Spleen (tissue), 11 donors: ENCODE measurements at regions not wholly inside any gene's neighbourhood (a gene's known extent, or its start where the extent isn't known, plus 50 kb on each side); places are given as distances from the start of the nearest gene placed in this dataset.

ENCODE experiments used
- DNase-seq: peaks from one replicate; pipeline ENCODE4 v3.0.0-alpha.2; 2020
- H3K27ac ChIP-seq, 8 donors: fragments of 200-600 bp; sonication (generic) in 7 of 8; 1 replicate in 4 of 8; 2 replicates in 4 of 8; pipeline versions ENCODE4 v1.5.0 to v1.8.0; 2016 to 2021; ENCODE audit warnings: inconsistent platforms in 4 of 8, mild to moderate bottlenecking in 4 of 8, moderate library complexity in 1 of 8
- H3K27me3 ChIP-seq, 7 donors: fragments of 200-600 bp; sonication (generic) in 6 of 7; replicated peaks in 1 of 7; 1 replicate in 4 of 7; 2 replicates in 3 of 7; pipeline versions ENCODE4 v1.5.0 to v1.8.0; 2016 to 2021; ENCODE audit warnings: inconsistent platforms in 3 of 7, mild to moderate bottlenecking in 1 of 7
- H3K36me3 ChIP-seq, 6 donors: fragments of 200-600 bp; sonication (generic) in 5 of 6; 1 replicate in 4 of 6; 2 replicates in 2 of 6; pipeline versions ENCODE4 v1.5.0 to v1.8.0; 2016 to 2021; ENCODE audit warnings: inconsistent platforms in 2 of 6
- H3K4me1 ChIP-seq, 6 donors: fragments of 200-600 bp; sonication (generic) in 5 of 6; 1 replicate in 3 of 6; 2 replicates in 3 of 6; pipeline versions ENCODE4 v1.5.0 to v1.8.0; 2016 to 2021; ENCODE audit warnings: inconsistent platforms in 3 of 6
- H3K4me3 ChIP-seq, 8 donors: fragments of 200-600 bp; sonication (generic) in 7 of 8; 1 replicate in 4 of 8; 2 replicates in 4 of 8; pipeline versions ENCODE4 v1.5.0 to v1.8.0; 2016 to 2021; ENCODE audit warnings: inconsistent platforms in 4 of 8, mild to moderate bottlenecking in 4 of 8, moderate library complexity in 2 of 8
- H3K9me3 ChIP-seq, 8 donors: fragments of 200-600 bp; sonication (generic) in 7 of 8; 1 replicate in 4 of 8; 2 replicates in 4 of 8; pipeline versions ENCODE4 v1.5.0 to v1.8.0; 2016 to 2021; ENCODE audit warnings: inconsistent platforms in 4 of 8
- POLR2A ChIP-seq, 3 donors: fragments of 450-650 bp; IDR thresholded peaks; one replicate each; pipeline ENCODE4 v1.5.1; 2017; ENCODE audit warnings: antibody characterized with exemption in 3 of 3, mild to moderate bottlenecking in 1 of 3
- POLR2AphosphoS5 ChIP-seq, 3 donors: sonication (generic); formaldehyde crosslinking; IDR thresholded peaks; one replicate each; pipeline ENCODE4 v1.5.1; 2017; ENCODE audit warnings: antibody characterized with exemption in 3 of 3
- WGBS, 5 donors: extraction: QIAGEN DNeasy Blood & Tissue Kit in 3 of 5; methylation state at CpG; one replicate each; pipeline versions ENCODE4 v1.1.5 to v1.1.7; 2013 to 2018; 5-methylcytosine and 5-hydroxymethylcytosine counted together
- intact Hi-C: fragments of 100-400 bp; cut with DNase I; formaldehyde crosslinking; loops from one replicate; pipeline ENCODE4 v1.15.0; 2023; ENCODE audit warnings: low total_unique reads
- TF ChIP-seq, protein P1 (sequence below), 11 experiments: fragments of 200-600 bp in 7 of 11; fragments of 450-650 bp in 4 of 11; sonication (generic) in 4 of 11; IDR thresholded peaks in 8 of 11; conservative IDR thresholded peaks in 3 of 11; 1 replicate in 7 of 11; 2 replicates in 4 of 11; pipeline versions ENCODE4 v1.4.0 to v1.8.0; 2016 to 2021; ENCODE audit warnings: antibody characterized with exemption in 11 of 11, inconsistent platforms in 4 of 11, mild to moderate bottlenecking in 1 of 11
- donor health status: healthy with polysubstance abuse.
- donor health status: DM: no; HTN: no; CAD: no; lungs with moderate emphysema.
- donor health status: DM: no; HTN: no; CAD: no.
- donor health status: Bipolar disorder and iron deficiency.
- donor health status: healthy.
- donor health status: DM: no; HTN: no; CAD: no.
- donor health status: DM: yes; HTN: yes; CAD: no.

GRCh38 chr13:70585109-70585508, 476.9 kb upstream of the KLHL1 start:
- Histone ChIP-seq H3K4me1 (no peaks in the 10 kb centered on the region), H3K27ac (no peak overlapping the region), H3K36me3 (no peaks in the 10 kb centered on the region), H3K27me3 (no peaks in the 10 kb centered on the region), H3K4me3 (no peak overlapping the region), H3K9me3 (no peaks in the 10 kb centered on the region)
- WGBS, 5 donors = 84 to 94% (median 86%) methylated on average over 4 of the region's 4 CpGs
- no peak for DNase-seq
- intact Hi-C loops = no loop called here
- TF ChIP-seq POLR2A (IDR thresholded peaks at IDR 0.05) (no peak), POLR2AphosphoS5 (IDR thresholded peaks at IDR 0.05) (no peak)
- TF ChIP-seq, protein P1, sequence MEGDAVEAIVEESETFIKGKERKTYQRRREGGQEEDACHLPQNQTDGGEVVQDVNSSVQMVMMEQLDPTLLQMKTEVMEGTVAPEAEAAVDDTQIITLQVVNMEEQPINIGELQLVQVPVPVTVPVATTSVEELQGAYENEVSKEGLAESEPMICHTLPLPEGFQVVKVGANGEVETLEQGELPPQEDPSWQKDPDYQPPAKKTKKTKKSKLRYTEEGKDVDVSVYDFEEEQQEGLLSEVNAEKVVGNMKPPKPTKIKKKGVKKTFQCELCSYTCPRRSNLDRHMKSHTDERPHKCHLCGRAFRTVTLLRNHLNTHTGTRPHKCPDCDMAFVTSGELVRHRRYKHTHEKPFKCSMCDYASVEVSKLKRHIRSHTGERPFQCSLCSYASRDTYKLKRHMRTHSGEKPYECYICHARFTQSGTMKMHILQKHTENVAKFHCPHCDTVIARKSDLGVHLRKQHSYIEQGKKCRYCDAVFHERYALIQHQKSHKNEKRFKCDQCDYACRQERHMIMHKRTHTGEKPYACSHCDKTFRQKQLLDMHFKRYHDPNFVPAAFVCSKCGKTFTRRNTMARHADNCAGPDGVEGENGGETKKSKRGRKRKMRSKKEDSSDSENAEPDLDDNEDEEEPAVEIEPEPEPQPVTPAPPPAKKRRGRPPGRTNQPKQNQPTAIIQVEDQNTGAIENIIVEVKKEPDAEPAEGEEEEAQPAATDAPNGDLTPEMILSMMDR (IDR thresholded peaks at IDR 0.05 in 8 of 11, conservative IDR thresholded peaks at IDR 0.05 in 3 of 11) = no peak

GRCh38 chr13:70580825-70581224, 472.6 kb upstream of the KLHL1 start:
- Histone ChIP-seq H3K36me3 (no peaks in the 10 kb centered on the region), H3K9me3 (no peaks in the 10 kb centered on the region), H3K4me1 (no peaks in the 10 kb centered on the region), H3K4me3 (no peak overlapping the region), H3K27ac (no peak overlapping the region), H3K27me3 (no peaks in the 10 kb centered on the region)
- DNase-seq = no peak
- TF ChIP-seq POLR2AphosphoS5 (IDR thresholded peaks at IDR 0.05) = no peak
- TF ChIP-seq, protein P1 (IDR thresholded peaks at IDR 0.05 in 8 of 11, conservative IDR thresholded peaks at IDR 0.05 in 3 of 11) = no peak
- no peak for TF ChIP-seq POLR2A (IDR thresholded peaks at IDR 0.05)
- intact Hi-C loops = no loop called here

DNA sequence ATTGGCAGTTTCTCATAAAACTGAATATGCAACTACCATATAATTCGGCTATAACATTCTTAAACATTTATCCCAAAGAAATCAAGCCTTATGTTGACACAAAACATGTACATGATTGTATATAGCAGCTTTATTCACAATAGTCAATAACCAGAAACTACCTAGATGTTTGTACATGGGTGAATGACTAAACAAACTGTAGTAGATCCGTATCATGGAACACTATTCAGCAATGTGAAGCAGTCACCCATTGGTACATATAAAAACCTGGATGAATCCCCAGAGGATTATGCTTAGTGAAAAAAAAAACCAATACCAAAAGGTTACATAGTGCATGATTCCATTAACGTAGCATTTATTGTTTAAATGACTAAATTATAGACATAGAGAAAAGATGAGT, 471.7 kb upstream of the KLHL1 start:
- Histone ChIP-seq H3K27ac (no peak overlapping the region), H3K36me3 (no peaks in the 10 kb centered on the region), H3K9me3 (no peaks in the 10 kb centered on the region), H3K27me3 (no peaks in the 10 kb centered on the region), H3K4me1 (no peaks in the 10 kb centered on the region), H3K4me3 (no peak overlapping the region)
- intact Hi-C loops = no loop called here
- TF ChIP-seq POLR2A (IDR thresholded peaks at IDR 0.05) (no peak), POLR2AphosphoS5 (IDR thresholded peaks at IDR 0.05) (no peak)
- TF ChIP-seq, protein P1 (IDR thresholded peaks at IDR 0.05 in 8 of 11, conservative IDR thresholded peaks at IDR 0.05 in 3 of 11) = no peak
- no peak for DNase-seq
- WGBS, 5 donors = 79 to 91% (median 84%) methylated on average over 3 of the region's 3 CpGs

DNA sequence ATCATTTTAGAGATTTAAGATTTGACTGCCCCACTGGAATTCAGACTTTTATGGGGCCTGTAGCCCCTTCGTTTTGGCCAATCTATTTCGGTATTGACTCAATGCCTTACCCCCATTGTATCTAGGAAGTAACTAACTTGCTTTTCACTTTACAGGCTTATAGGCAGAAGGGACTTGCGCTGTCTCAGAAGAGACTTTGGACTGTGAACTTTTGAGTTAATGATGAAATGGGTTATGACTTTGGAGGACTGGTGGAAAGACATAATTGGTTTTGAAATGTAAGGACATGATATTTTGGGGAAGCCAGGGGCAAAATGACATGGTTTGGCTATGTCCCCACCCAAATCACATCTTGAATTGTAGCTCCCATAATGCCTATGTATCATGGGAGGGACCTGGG, 463.0 kb upstream of the KLHL1 start:
- intact Hi-C loops = no loop called here

More for the DNA sequence above, 463.0 kb upstream of the KLHL1 start:
- H3K9me3 ChIP-seq = no peaks in the 10 kb centered on the region
- no peaks in the 10 kb centered on the region for H3K4me1 ChIP-seq
- TF ChIP-seq POLR2AphosphoS5 (IDR thresholded peaks at IDR 0.05) = no peak
- no peak for TF ChIP-seq POLR2A (IDR thresholded peaks at IDR 0.05)
- TF ChIP-seq, protein P1 (IDR thresholded peaks at IDR 0.05 in 8 of 11, conservative IDR thresholded peaks at IDR 0.05 in 3 of 11) = no peak
- WGBS, 5 donors = 85 to 94% (median 89%) methylated on average over 3 of the region's 3 CpGs
- H3K36me3 ChIP-seq = no peaks in the 10 kb centered on the region
- no peaks in the 10 kb centered on the region for H3K27me3 ChIP-seq
- H3K27ac ChIP-seq = no peak overlapping the region
- no peak for DNase-seq
- no peak overlapping the region for H3K4me3 ChIP-seq
